ENCODE measurements at regions not wholly inside any gene's neighbourhood (a gene's known extent, or its start where the extent isn't known, plus 50 kb on each side); places are given as distances from the start of the nearest gene placed in this dataset.

- no peak for TF ChIP-seq EZH2 (IDR thresholded peaks at IDR 0.05)
- no peak for TF ChIP-seq POLR2AphosphoS5 (IDR thresholded peaks at IDR 0.05; ENCODE audit: borderline replicate concordance, low read depth, low read length)
- no peak for TF ChIP-seq FOXP2 (optimal IDR thresholded peaks at IDR 0.05; ENCODE audit: control extremely low read depth, extremely low read length, insufficient read depth)
Observed at GRCh38 chr1:55524006-55524405, 308.8 kb upstream of the USP24 start.
